ENCODE measurements at regions not wholly inside any gene's neighbourhood (a gene's known extent, or its start where the extent isn't known, plus 50 kb on each side); places are given as distances from the start of the nearest gene placed in this dataset.
A peak's percentile ranks its signal among the peaks of the same experiment; 100 is the strongest.

GRCh38 chr16:13421726-13422125, 498.2 kb upstream of the ERCC4 start:
- no peak for ATAC-seq
- peak; percentile 34 for DNase-seq (ENCODE audit: low spot score)
- H3K4me1 ChIP-seq (ENCODE audit: insufficient read depth), result peaks cover 8% of the 10 kb centered on the region; the same call in 1 of the 2 replicates
- no peaks in the 10 kb centered on the region for H3K27me3 ChIP-seq (ENCODE audit: insufficient read depth)
- no peaks in the 10 kb centered on the region for H3K79me2 ChIP-seq (replicated peaks; ENCODE audit: insufficient read depth)
- no peak for TF ChIP-seq ZNF462 (CRISPR knock-in tag; IDR thresholded peaks at IDR 0.05)
- no peak for TF ChIP-seq EZH2 (IDR thresholded peaks at IDR 0.05; ENCODE audit: low read depth, unreplicated experiment)
- TF ChIP-seq CTCF (conservative IDR thresholded peaks at IDR 0.05; ENCODE audit: low read depth in 2 of 2), result no peak
- TF ChIP-seq JUNB (IDR thresholded peaks at IDR 0.05; ENCODE audit: unreplicated experiment), result no peak
- TF ChIP-seq REST (IDR thresholded peaks at IDR 0.05; ENCODE audit: unreplicated experiment), result no peak
- TF ChIP-seq EZH2phosphoT487 (IDR thresholded peaks at IDR 0.05; ENCODE audit: unreplicated experiment), result no peak
- no peak for TF ChIP-seq ZNF114 (CRISPR knock-in tag; IDR thresholded peaks at IDR 0.05)
- no peak for TF ChIP-seq NANOG (IDR thresholded peaks at IDR 0.05; ENCODE audit: borderline replicate concordance)
- no peak overlapping the region for H2AFZ ChIP-seq
- Mint-ChIP-seq H3K36me3 (ENCODE audit: low read depth) (peaks cover 8% of the 10 kb centered on the region; the same call in 1 of the 3 replicates), H3K27me3 (ENCODE audit: insufficient read depth, low read depth, poor library complexity) (no peaks in the 10 kb centered on the region), H3K4me3 (no peak overlapping the region), H3K4me1 (peaks cover 17% of the 10 kb centered on the region), H3K27ac (no peak overlapping the region), H3K9me3 (peaks cover 5% of the 10 kb centered on the region)
- no peaks in the 10 kb centered on the region for H4K20me1 ChIP-seq (replicated peaks; ENCODE audit: insufficient read depth)
- no peak overlapping the region for H3K27ac ChIP-seq (ENCODE audit: low read depth)
- H3F3A ChIP-seq (replicated peaks; ENCODE audit: low read depth), result no peaks in the 10 kb centered on the region
- H3K36me3 ChIP-seq (ENCODE audit: insufficient read depth), result no peaks in the 10 kb centered on the region
- H3K4me3 ChIP-seq, result no peak overlapping the region
- H3K9me2 ChIP-seq (ENCODE audit: insufficient read depth), result peaks cover 20% of the 10 kb centered on the region
- H3K4me2 ChIP-seq, result no peak overlapping the region
